ENCODE measurements at regions not wholly inside any gene's neighbourhood (a gene's known extent, or its start where the extent isn't known, plus 50 kb on each side); places are given as distances from the start of the nearest gene placed in this dataset.
A peak's percentile ranks its signal among the peaks of the same experiment; 100 is the strongest.

DNA sequence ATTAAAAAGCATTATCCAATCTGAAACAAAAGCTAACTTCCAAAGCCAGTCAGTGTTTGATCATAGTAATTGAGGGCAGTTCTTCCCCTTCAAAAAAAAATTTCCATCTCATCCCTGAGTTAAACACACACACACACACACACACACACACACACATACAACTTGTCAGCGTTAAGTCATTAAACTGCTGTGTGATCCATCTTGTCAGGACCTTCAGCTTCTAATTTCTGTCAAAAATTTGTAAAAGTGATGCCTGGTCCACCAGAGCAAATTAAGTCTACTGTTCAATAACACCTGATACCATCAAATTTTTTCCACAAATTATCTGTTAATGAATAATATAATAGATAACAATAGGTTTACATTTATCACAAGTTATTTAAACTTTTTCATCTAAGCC is 198.7 kb downstream of the GPX5 start:
- Histone ChIP-seq H3K9ac (ENCODE audit: low read length) (no peak overlapping the region), H3K4me1 (ENCODE audit: insufficient read depth, low read length) (no peaks in the 10 kb centered on the region), H3K79me2 (ENCODE audit: low read length) (no peaks in the 10 kb centered on the region), H3K9me3 (ENCODE audit: low read length) (no peaks in the 10 kb centered on the region), H3K27ac (ENCODE audit: low read length) (no peak overlapping the region), H3K9me2 (replicated peaks; ENCODE audit: low read length) (no peaks in the 10 kb centered on the region), H3K36me3 (ENCODE audit: low read depth, low read length) (no peaks in the 10 kb centered on the region), H3F3A (ENCODE audit: low read length, unreplicated experiment) (no peaks in the 10 kb centered on the region), H3K4me2 (ENCODE audit: low read length) (no peak overlapping the region), H2AFZ (ENCODE audit: low read length) (no peak overlapping the region), H3K27me3 (ENCODE audit: low read length) (no peaks in the 10 kb centered on the region), H3K4me3 (ENCODE audit: low read length) (no peak overlapping the region), H4K20me1 (ENCODE audit: low read length) (no peaks in the 10 kb centered on the region)
- no peak for ATAC-seq
- no peak for DNase-seq
- BruUV-seq (replicated peaks) = no TSS peak
- POLR2A ChIA-PET (ENCODE audit: unreplicated experiment) = no interaction called here
- intact Hi-C loops (cut with micrococcal nuclease) = no loop called here
- TF ChIP-seq, protein P1, sequence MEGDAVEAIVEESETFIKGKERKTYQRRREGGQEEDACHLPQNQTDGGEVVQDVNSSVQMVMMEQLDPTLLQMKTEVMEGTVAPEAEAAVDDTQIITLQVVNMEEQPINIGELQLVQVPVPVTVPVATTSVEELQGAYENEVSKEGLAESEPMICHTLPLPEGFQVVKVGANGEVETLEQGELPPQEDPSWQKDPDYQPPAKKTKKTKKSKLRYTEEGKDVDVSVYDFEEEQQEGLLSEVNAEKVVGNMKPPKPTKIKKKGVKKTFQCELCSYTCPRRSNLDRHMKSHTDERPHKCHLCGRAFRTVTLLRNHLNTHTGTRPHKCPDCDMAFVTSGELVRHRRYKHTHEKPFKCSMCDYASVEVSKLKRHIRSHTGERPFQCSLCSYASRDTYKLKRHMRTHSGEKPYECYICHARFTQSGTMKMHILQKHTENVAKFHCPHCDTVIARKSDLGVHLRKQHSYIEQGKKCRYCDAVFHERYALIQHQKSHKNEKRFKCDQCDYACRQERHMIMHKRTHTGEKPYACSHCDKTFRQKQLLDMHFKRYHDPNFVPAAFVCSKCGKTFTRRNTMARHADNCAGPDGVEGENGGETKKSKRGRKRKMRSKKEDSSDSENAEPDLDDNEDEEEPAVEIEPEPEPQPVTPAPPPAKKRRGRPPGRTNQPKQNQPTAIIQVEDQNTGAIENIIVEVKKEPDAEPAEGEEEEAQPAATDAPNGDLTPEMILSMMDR (conservative IDR thresholded peaks at IDR 0.05; ENCODE audit: low read depth, low read length) = no peak
- TF ChIP-seq EZH2 (IDR thresholded peaks at IDR 0.05; ENCODE audit: low read length, unreplicated experiment) (no peak), EZH2phosphoT487 (IDR thresholded peaks at IDR 0.05; ENCODE audit: borderline replicate concordance, low read length) (no peak)
- CTCF ChIA-PET = interaction anchor here (0.6 kb wide), 1 partner anchor 142 kb away, joined by 3 read pairs; no protein-coding TSS in a partner anchor

DNA sequence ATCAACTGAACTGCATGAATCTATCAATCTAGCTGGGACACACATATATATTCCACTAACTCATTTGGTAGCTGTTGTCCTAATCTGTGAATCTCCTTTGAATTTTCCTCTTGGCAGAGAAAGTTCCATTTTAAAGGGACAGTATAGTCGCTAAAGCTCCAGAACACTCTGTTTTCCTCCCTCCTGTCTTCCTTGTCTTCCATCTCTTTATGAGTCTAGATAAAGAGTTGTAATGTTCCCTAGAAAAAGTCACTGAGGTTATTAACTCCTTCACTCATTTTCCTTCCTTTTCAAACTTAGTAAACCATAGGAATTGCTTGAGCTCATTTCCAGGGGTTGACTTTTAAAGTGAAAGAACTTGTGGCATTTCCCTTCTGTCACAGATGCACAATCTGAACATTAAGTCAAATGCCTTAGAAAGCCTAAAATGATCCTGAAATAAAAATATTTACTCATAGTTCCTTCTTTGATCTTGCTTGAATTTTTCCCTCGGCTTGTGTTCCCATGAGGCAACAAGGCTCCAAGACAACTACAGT is 198.4 kb downstream of the TRIM27 start:
- Histone ChIP-seq H3K27me3 (ENCODE audit: low read length) (no peaks in the 10 kb centered on the region), H4K20me1 (ENCODE audit: low read length) (no peaks in the 10 kb centered on the region), H3K9me3 (ENCODE audit: low read length) (no peaks in the 10 kb centered on the region), H3K27ac (ENCODE audit: low read length) (no peak overlapping the region), H3K9me2 (replicated peaks; ENCODE audit: low read length) (no peaks in the 10 kb centered on the region), H2AFZ (ENCODE audit: low read length) (no peak overlapping the region), H3K4me1 (ENCODE audit: insufficient read depth, low read length) (no peaks in the 10 kb centered on the region), H3K4me2 (ENCODE audit: low read length) (peak overlapping the region; percentile 32), H3K9ac (ENCODE audit: low read length) (no peak overlapping the region), H3K36me3 (ENCODE audit: low read depth, low read length) (no peaks in the 10 kb centered on the region), H3K4me3 (ENCODE audit: low read length) (0 out of 2 replicates have a peak overlapping the region, but pooled peaks have one; percentile 9), H3F3A (ENCODE audit: low read length, unreplicated experiment) (no peaks in the 10 kb centered on the region), H3K79me2 (ENCODE audit: low read length) (no peaks in the 10 kb centered on the region)
- intact Hi-C loops (cut with micrococcal nuclease) = no loop called here
- no TSS peak for BruUV-seq (replicated peaks)
- ChIA-PET POLR2A (ENCODE audit: unreplicated experiment) (no interaction called here), CTCF (no interaction called here)
- DNase-seq = no peak
- TF ChIP-seq, protein P1 (conservative IDR thresholded peaks at IDR 0.05; ENCODE audit: low read depth, low read length) = no peak
- TF ChIP-seq EZH2 (IDR thresholded peaks at IDR 0.05; ENCODE audit: low read length, unreplicated experiment) (no peak), EZH2phosphoT487 (IDR thresholded peaks at IDR 0.05; ENCODE audit: borderline replicate concordance, low read length) (no peak)
- no peak for ATAC-seq

DNA sequence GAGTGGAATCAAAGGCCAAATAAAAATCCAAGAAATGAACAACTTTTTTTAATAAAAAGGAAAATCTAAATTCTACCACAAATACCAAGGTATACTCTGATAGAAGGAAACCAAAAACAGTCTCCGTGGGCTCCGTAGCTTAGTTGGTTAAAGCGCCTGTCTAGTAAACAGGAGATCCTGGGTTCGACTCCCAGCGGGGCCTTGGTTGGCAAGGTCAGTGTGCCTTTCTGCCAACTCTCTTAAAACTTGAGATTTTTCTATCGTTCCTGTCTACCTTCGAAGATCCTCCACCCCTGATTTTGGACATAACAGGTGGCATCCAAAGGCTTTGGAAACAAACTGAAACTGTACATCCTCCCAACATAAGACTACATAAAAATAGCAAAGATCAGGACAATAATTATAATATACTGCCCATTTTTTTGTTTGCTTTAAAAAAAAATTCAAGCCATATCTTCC is 197.9 kb downstream of the TRIM27 start:
- no peak; the same call in 1 of the 2 replicates for ATAC-seq

More for the DNA sequence above, 197.9 kb downstream of the TRIM27 start:
- BruUV-seq (replicated peaks) = no TSS peak
- TF ChIP-seq EZH2phosphoT487 (IDR thresholded peaks at IDR 0.05; ENCODE audit: borderline replicate concordance, low read length) (no peak), EZH2 (IDR thresholded peaks at IDR 0.05; ENCODE audit: low read length, unreplicated experiment) (no peak)
- TF ChIP-seq, protein P1 (conservative IDR thresholded peaks at IDR 0.05; ENCODE audit: low read depth, low read length) = no peak
- no peaks in the 10 kb centered on the region for H3K9me2 ChIP-seq (replicated peaks; ENCODE audit: low read length)
- POLR2A ChIA-PET (ENCODE audit: unreplicated experiment) = no interaction called here
- no peak overlapping the region for H3K9ac ChIP-seq (ENCODE audit: low read length)
- H3K4me2 ChIP-seq (ENCODE audit: low read length) = peak overlapping the region; percentile 32
- CTCF ChIA-PET = no interaction called here
- H3F3A ChIP-seq (ENCODE audit: low read length, unreplicated experiment) = no peaks in the 10 kb centered on the region
- DNase-seq = peak; percentile 64
- no peak overlapping the region for H3K27ac ChIP-seq (ENCODE audit: low read length)
- no peak overlapping the region for H2AFZ ChIP-seq (ENCODE audit: low read length)
- H4K20me1 ChIP-seq (ENCODE audit: low read length) = no peaks in the 10 kb centered on the region
- H3K9me3 ChIP-seq (ENCODE audit: low read length) = no peaks in the 10 kb centered on the region
- no peaks in the 10 kb centered on the region for H3K79me2 ChIP-seq (ENCODE audit: low read length)
- no peaks in the 10 kb centered on the region for H3K36me3 ChIP-seq (ENCODE audit: low read depth, low read length)
- H3K4me1 ChIP-seq (ENCODE audit: insufficient read depth, low read length) = no peaks in the 10 kb centered on the region
- H3K27me3 ChIP-seq (ENCODE audit: low read length) = no peaks in the 10 kb centered on the region
- H3K4me3 ChIP-seq (ENCODE audit: low read length) = 0 out of 2 replicates have a peak overlapping the region, but pooled peaks have one; percentile 9
- intact Hi-C loops (cut with micrococcal nuclease) = no loop called here

Data from PC-3 (cell line).